HCT116 (cell line): ENCODE measurements at regions not wholly inside any gene's neighbourhood (a gene's known extent, or its start where the extent isn't known, plus 50 kb on each side); places are given as distances from the start of the nearest gene placed in this dataset.

Source experiments
- EGR1 ChIP-seq: IDR thresholded peaks from 2 replicates; pipeline ENCODE4 v1.6.1; 2012; ENCODE audit warnings: low read depth
- ELF1 ChIP-seq: IDR thresholded peaks from 2 replicates; pipeline ENCODE4 v1.6.1; 2012; ENCODE audit warnings: low read depth, borderline replicate concordance
- EZH2 ChIP-seq: fragments of 200-600 bp; sonication (generic); IDR thresholded peaks from 2 replicates; pipeline ENCODE4 v1.6.1; 2017; ENCODE audit warnings: antibody characterized with exemption, mixed run types
- EZH2phosphoT487 ChIP-seq: fragments of 200-600 bp; IDR thresholded peaks from 2 replicates; pipeline ENCODE4 v1.6.1; 2018; ENCODE audit warnings: antibody characterized with exemption, borderline replicate concordance
- POLR2A ChIP-seq: IDR thresholded peaks from 2 replicates; pipeline ENCODE4 v1.7.0; 2011; ENCODE audit warnings: borderline replicate concordance; ENCODE audit not compliant: insufficient read depth, insufficient read length; ENCODE audit errors: extremely low read depth
- POLR2AphosphoS5 ChIP-seq: IDR thresholded peaks from 2 replicates; pipeline ENCODE4 v1.6.1; 2011; ENCODE audit warnings: mild to moderate bottlenecking, low read depth, low read length, moderate library complexity
- SP1 ChIP-seq: IDR thresholded peaks from 2 replicates; pipeline ENCODE4 v1.6.1; 2012; ENCODE audit warnings: low read depth
- TCF7L2 ChIP-seq: IDR thresholded peaks from 2 replicates; pipeline ENCODE4 v1.7.0; 2011; ENCODE audit warnings: borderline replicate concordance, inconsistent platforms; ENCODE audit not compliant: insufficient read depth, insufficient read length; ENCODE audit errors: extremely low read depth
- YY1 ChIP-seq: IDR thresholded peaks from 2 replicates; pipeline ENCODE4 v1.6.1; 2011; ENCODE audit warnings: low read length, low read depth, moderate library complexity, mild to moderate bottlenecking; ENCODE audit not compliant: insufficient replicate concordance; ENCODE audit errors: extremely low read depth
- ZFX ChIP-seq: fragments of 450-650 bp; IDR thresholded peaks from 2 replicates; pipeline ENCODE4 v1.6.1; 2017
- TF ChIP-seq, protein P1 (sequence below), 3 experiments: fragments of 200-600 bp in 1 of 3; sonication (generic) in 1 of 3; IDR thresholded peaks in 2 of 3; conservative IDR thresholded peaks in 1 of 3; 2 replicates each; pipeline ENCODE4 v1.5.1; 2012 to 2017; ENCODE audit warnings: low read depth in 2 of 3, low read length in 2 of 3, antibody characterized with exemption in 1 of 3, borderline replicate concordance in 1 of 3, control low read depth in 1 of 3, mild to moderate bottlenecking in 1 of 3, mixed read lengths in 1 of 3, mixed run types in 1 of 3, moderate library complexity in 1 of 3; ENCODE audit not compliant: insufficient read depth in 1 of 3
- TF ChIP-seq, protein P2 (sequence below): IDR thresholded peaks from 2 replicates; pipeline ENCODE4 v1.6.1; 2012
- TF ChIP-seq, protein P3 (sequence below): IDR thresholded peaks from 2 replicates; pipeline ENCODE4 v1.6.1; 2012; ENCODE audit warnings: low read depth

DNA sequence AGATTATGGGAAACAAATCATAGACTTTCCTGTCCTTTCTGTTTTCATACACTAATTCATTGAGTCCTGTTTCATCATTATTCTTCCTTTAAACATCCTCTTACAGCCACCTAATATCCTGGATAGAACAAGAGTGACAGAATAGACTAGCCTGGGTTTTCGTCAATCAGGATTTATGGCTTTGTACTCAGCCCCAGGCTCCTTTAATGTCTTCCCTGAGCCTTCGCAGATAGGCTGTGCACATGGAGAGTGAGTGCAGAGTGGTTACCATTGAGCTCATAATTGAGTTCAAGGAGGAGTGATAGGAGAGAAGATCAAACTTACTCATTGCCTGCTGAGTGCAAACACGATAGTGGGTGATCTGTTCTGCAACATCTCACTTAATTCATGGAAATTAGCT, 304.9 kb downstream of the TDRD3 start:
- TF ChIP-seq, protein P1, sequence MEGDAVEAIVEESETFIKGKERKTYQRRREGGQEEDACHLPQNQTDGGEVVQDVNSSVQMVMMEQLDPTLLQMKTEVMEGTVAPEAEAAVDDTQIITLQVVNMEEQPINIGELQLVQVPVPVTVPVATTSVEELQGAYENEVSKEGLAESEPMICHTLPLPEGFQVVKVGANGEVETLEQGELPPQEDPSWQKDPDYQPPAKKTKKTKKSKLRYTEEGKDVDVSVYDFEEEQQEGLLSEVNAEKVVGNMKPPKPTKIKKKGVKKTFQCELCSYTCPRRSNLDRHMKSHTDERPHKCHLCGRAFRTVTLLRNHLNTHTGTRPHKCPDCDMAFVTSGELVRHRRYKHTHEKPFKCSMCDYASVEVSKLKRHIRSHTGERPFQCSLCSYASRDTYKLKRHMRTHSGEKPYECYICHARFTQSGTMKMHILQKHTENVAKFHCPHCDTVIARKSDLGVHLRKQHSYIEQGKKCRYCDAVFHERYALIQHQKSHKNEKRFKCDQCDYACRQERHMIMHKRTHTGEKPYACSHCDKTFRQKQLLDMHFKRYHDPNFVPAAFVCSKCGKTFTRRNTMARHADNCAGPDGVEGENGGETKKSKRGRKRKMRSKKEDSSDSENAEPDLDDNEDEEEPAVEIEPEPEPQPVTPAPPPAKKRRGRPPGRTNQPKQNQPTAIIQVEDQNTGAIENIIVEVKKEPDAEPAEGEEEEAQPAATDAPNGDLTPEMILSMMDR (IDR thresholded peaks at IDR 0.05 in 2 of 3, conservative IDR thresholded peaks at IDR 0.05 in 1 of 3; ENCODE audit: borderline replicate concordance in 1 of 3, insufficient read depth in 1 of 3, low read depth in 2 of 3, low read length in 2 of 3) = no peak
- no peak for TF ChIP-seq ELF1
- TF ChIP-seq, protein P2, sequence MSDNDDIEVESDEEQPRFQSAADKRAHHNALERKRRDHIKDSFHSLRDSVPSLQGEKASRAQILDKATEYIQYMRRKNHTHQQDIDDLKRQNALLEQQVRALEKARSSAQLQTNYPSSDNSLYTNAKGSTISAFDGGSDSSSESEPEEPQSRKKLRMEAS = no peak
- TF ChIP-seq EGR1 = no peak
- TF ChIP-seq TCF7L2 = no peak
- no peak for TF ChIP-seq YY1
- TF ChIP-seq POLR2A = no peak
- TF ChIP-seq POLR2AphosphoS5 = no peak
- no peak for TF ChIP-seq SP1
- no peak for TF ChIP-seq EZH2
- TF ChIP-seq, protein P3, sequence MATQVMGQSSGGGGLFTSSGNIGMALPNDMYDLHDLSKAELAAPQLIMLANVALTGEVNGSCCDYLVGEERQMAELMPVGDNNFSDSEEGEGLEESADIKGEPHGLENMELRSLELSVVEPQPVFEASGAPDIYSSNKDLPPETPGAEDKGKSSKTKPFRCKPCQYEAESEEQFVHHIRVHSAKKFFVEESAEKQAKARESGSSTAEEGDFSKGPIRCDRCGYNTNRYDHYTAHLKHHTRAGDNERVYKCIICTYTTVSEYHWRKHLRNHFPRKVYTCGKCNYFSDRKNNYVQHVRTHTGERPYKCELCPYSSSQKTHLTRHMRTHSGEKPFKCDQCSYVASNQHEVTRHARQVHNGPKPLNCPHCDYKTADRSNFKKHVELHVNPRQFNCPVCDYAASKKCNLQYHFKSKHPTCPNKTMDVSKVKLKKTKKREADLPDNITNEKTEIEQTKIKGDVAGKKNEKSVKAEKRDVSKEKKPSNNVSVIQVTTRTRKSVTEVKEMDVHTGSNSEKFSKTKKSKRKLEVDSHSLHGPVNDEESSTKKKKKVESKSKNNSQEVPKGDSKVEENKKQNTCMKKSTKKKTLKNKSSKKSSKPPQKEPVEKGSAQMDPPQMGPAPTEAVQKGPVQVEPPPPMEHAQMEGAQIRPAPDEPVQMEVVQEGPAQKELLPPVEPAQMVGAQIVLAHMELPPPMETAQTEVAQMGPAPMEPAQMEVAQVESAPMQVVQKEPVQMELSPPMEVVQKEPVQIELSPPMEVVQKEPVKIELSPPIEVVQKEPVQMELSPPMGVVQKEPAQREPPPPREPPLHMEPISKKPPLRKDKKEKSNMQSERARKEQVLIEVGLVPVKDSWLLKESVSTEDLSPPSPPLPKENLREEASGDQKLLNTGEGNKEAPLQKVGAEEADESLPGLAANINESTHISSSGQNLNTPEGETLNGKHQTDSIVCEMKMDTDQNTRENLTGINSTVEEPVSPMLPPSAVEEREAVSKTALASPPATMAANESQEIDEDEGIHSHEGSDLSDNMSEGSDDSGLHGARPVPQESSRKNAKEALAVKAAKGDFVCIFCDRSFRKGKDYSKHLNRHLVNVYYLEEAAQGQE = no peak
- no peak for TF ChIP-seq ZFX
- no peak for TF ChIP-seq EZH2phosphoT487
